HG02642 (cell line): ENCODE measurements at regions not wholly inside any gene's neighbourhood (a gene's known extent, or its start where the extent isn't known, plus 50 kb on each side); places are given as distances from the start of the nearest gene placed in this dataset.
"Not testable (repeated sequence)": the region's sequence is repeated elsewhere in the genome, so short reads cannot be mapped to it uniquely, and the experiment has no call there.

Source experiments
- ATAC-seq: cut with Tn5 transposase; IDR thresholded peaks from one replicate; pipeline ENCODE4 v1.9.1; 2021; ENCODE audit warnings: mild to moderate bottlenecking; ENCODE audit not compliant: unreplicated experiment, poor library complexity

- peak; percentile 81 for ATAC-seq
These were observed 88.0 kb upstream of the RPRML start for GRCh38 chr17:47066841-47067682.

GRCh38 chr17:47066095-47066494 lies 87.0 kb upstream of the RPRML start:
- ATAC-seq = no peak

- no peak for ATAC-seq
These were observed 85.6 kb upstream of the RPRML start for GRCh38 chr17:47064684-47065083.

GRCh38 chr17:47063475-47063874 lies 84.4 kb upstream of the RPRML start:
- no peak for ATAC-seq

- not testable (repeated sequence) for ATAC-seq
These were observed 83.8 kb upstream of the RPRML start for GRCh38 chr17:47062851-47063250.

- ATAC-seq = not testable (repeated sequence)
These were observed 81.0 kb upstream of the RPRML start for GRCh38 chr17:47060005-47060404.

- ATAC-seq = no peak
These were observed 78.8 kb upstream of the RPRML start for GRCh38 chr17:47057830-47058229.

- not testable (repeated sequence) for ATAC-seq
These were observed 78.2 kb upstream of the RPRML start for GRCh38 chr17:47057279-47057678.

- ATAC-seq = not testable (repeated sequence)
These were observed 77.6 kb upstream of the RPRML start for GRCh38 chr17:47056687-47057086.
